ENCODE measurements at regions not wholly inside any gene's neighbourhood (a gene's known extent, or its start where the extent isn't known, plus 50 kb on each side); places are given as distances from the start of the nearest gene placed in this dataset.

GRCh38 chr13:99731747-99732146, 230.5 kb downstream of the TM9SF2 start:
- DNase-seq (ENCODE audit: low read depth, low spot score) (no peak), FAIRE-seq (no peak)
- no peaks in the 10 kb centered on the region for H4K20me1 ChIP-seq (ENCODE audit: control insufficient read depth, extremely low read depth, insufficient read depth, low read length)
- H3K9me3 ChIP-seq (ENCODE audit: control insufficient read depth, low read depth, low read length), result no peaks in the 10 kb centered on the region
- H2AFZ ChIP-seq (ENCODE audit: control insufficient read depth, low read length), result no peak overlapping the region
- H3K9ac ChIP-seq (ENCODE audit: control insufficient read depth, extremely low read depth, insufficient read depth, low read length), result no peak overlapping the region
- no peaks in the 10 kb centered on the region for H3K4me1 ChIP-seq (ENCODE audit: control insufficient read depth, extremely low read depth, insufficient read depth, low read length)
- no peaks in the 10 kb centered on the region for H3K9me1 ChIP-seq (ENCODE audit: control insufficient read depth, extremely low read depth, insufficient read depth, low read length)
- H3K4me2 ChIP-seq (ENCODE audit: control insufficient read depth, extremely low read depth, insufficient read depth, low read depth, low read length), result no peak overlapping the region
- dilution Hi-C loops (cut with MboI; ENCODE audit: extremely low pct_ligation_motif_present, low sequenced_read_pairs), result no loop called here
- no peaks in the 10 kb centered on the region for H3K36me3 ChIP-seq (ENCODE audit: control insufficient read depth in 2 of 2, extremely low read depth in 1 of 2, insufficient read depth in 2 of 2, low read length in 2 of 2)
- no peaks in the 10 kb centered on the region for H3K79me2 ChIP-seq (ENCODE audit: control insufficient read depth, insufficient read depth, low read length)
- H3K27me3 ChIP-seq (ENCODE audit: control insufficient read depth, extremely low read depth, insufficient read depth, low read length), result no peaks in the 10 kb centered on the region
- no peak for TF ChIP-seq CTCF (optimal IDR thresholded peaks at IDR 0.05 in 1 of 3, IDR thresholded peaks at IDR 0.05 in 1 of 3, conservative IDR thresholded peaks at IDR 0.05 in 1 of 3; ENCODE audit: extremely low read depth in 1 of 3, insufficient read depth in 2 of 3, low read length in 3 of 3)
- no peak overlapping the region for H3K27ac ChIP-seq (ENCODE audit: control insufficient read depth, insufficient read depth, low read length)
- no peak overlapping the region for H3K4me3 ChIP-seq (ENCODE audit: control insufficient read depth in 2 of 3, extremely low read depth in 1 of 3, insufficient read depth in 2 of 3, low read depth in 1 of 3, low read length in 3 of 3)

GRCh38 chr13:99730403-99730802, 229.1 kb downstream of the TM9SF2 start:
- Histone ChIP-seq H3K4me2 (ENCODE audit: control insufficient read depth, extremely low read depth, insufficient read depth, low read depth, low read length) (no peak overlapping the region), H3K9me3 (ENCODE audit: control insufficient read depth, low read depth, low read length) (no peaks in the 10 kb centered on the region), H3K4me3 (ENCODE audit: control insufficient read depth in 2 of 3, extremely low read depth in 1 of 3, insufficient read depth in 2 of 3, low read depth in 1 of 3, low read length in 3 of 3) (no peak overlapping the region), H3K27ac (ENCODE audit: control insufficient read depth, insufficient read depth, low read length) (no peak overlapping the region), H3K9me1 (ENCODE audit: control insufficient read depth, extremely low read depth, insufficient read depth, low read length) (no peaks in the 10 kb centered on the region), H4K20me1 (ENCODE audit: control insufficient read depth, extremely low read depth, insufficient read depth, low read length) (no peaks in the 10 kb centered on the region), H3K79me2 (ENCODE audit: control insufficient read depth, insufficient read depth, low read length) (no peaks in the 10 kb centered on the region), H2AFZ (ENCODE audit: control insufficient read depth, low read length) (no peak overlapping the region), H3K4me1 (ENCODE audit: control insufficient read depth, extremely low read depth, insufficient read depth, low read length) (no peaks in the 10 kb centered on the region), H3K27me3 (ENCODE audit: control insufficient read depth, extremely low read depth, insufficient read depth, low read length) (no peaks in the 10 kb centered on the region), H3K36me3 (ENCODE audit: control insufficient read depth in 2 of 2, extremely low read depth in 1 of 2, insufficient read depth in 2 of 2, low read length in 2 of 2) (no peaks in the 10 kb centered on the region), H3K9ac (ENCODE audit: control insufficient read depth, extremely low read depth, insufficient read depth, low read length) (no peak overlapping the region)
- dilution Hi-C loops (cut with MboI; ENCODE audit: extremely low pct_ligation_motif_present, low sequenced_read_pairs), result no loop called here
- TF ChIP-seq CTCF (optimal IDR thresholded peaks at IDR 0.05 in 1 of 3, IDR thresholded peaks at IDR 0.05 in 1 of 3, conservative IDR thresholded peaks at IDR 0.05 in 1 of 3; ENCODE audit: extremely low read depth in 1 of 3, insufficient read depth in 2 of 3, low read length in 3 of 3), result no peak
- no peak for TF ChIP-seq EZH2 (IDR thresholded peaks at IDR 0.05; ENCODE audit: low read length)
- DNase-seq (ENCODE audit: low read depth, low spot score) (no peak), FAIRE-seq (no peak)
